DND-41 (cell line): ENCODE measurements at regions not wholly inside any gene's neighbourhood (a gene's known extent, or its start where the extent isn't known, plus 50 kb on each side); places are given as distances from the start of the nearest gene placed in this dataset.

ENCODE experiments used
- ATAC-seq: fragments of 200-7000 bp; cut with Tn5 transposase; 3 replicates; pipeline ENCODE4 v1.9.1; 2021; ENCODE audit warnings: low read depth; ENCODE audit not compliant: insufficient read depth
- DNase-seq: peaks from one replicate; pipeline ENCODE4 v3.0.0-alpha.2; 2020
- H2AFZ ChIP-seq: 2 replicates; pipeline ENCODE4 v1.6.0; 2012; ENCODE audit warnings: low read depth, low read length
- H3K27ac ChIP-seq: 2 replicates; pipeline ENCODE4 v1.5.1; 2012; ENCODE audit warnings: low read length, inconsistent platforms
- H3K27me3 ChIP-seq: fragments of 200-600 bp; sonication (generic); 2 replicates; pipeline ENCODE4 v1.6.0; 2012; ENCODE audit warnings: low read length, mild to moderate bottlenecking, inconsistent platforms; ENCODE audit not compliant: insufficient read depth, poor library complexity
- H3K36me3 ChIP-seq: 2 replicates; pipeline ENCODE4 v1.5.1; 2012; ENCODE audit warnings: low read length, inconsistent platforms; ENCODE audit not compliant: insufficient read depth
- H3K4me1 ChIP-seq: 2 replicates; pipeline ENCODE4 v1.5.1; 2012; ENCODE audit warnings: mild to moderate bottlenecking, low read length; ENCODE audit not compliant: insufficient read depth
- H3K4me2 ChIP-seq: 2 replicates; pipeline ENCODE4 v1.6.0; 2012; ENCODE audit warnings: mild to moderate bottlenecking, moderate library complexity, low read length, inconsistent platforms; ENCODE audit not compliant: insufficient read depth
- H3K4me3 ChIP-seq, 2 experiments: fragments of 200-600 bp in 1 of 2; shearing (Covaris generic) in 1 of 2; 2 replicates each; pipeline ENCODE4 v1.5.1; 2012 to 2016; ENCODE audit warnings: inconsistent platforms in 2 of 2, low read length in 2 of 2, mild to moderate bottlenecking in 2 of 2, low read depth in 1 of 2, moderate library complexity in 1 of 2
- H3K79me2 ChIP-seq: 2 replicates; pipeline ENCODE4 v1.6.0; 2012; ENCODE audit warnings: low read length, inconsistent platforms; ENCODE audit not compliant: insufficient read depth
- H3K9ac ChIP-seq: 2 replicates; pipeline ENCODE4 v1.6.0; 2012; ENCODE audit warnings: low read depth, mild to moderate bottlenecking, inconsistent platforms, low read length, moderate library complexity
- H3K9me3 ChIP-seq: 2 replicates; pipeline ENCODE4 v1.5.1; 2012; ENCODE audit warnings: low read length, moderate library complexity, mild to moderate bottlenecking, inconsistent platforms; ENCODE audit not compliant: insufficient read depth, severe bottlenecking
- H4K20me1 ChIP-seq: 2 replicates; pipeline ENCODE4 v1.6.0; 2012; ENCODE audit warnings: low read length; ENCODE audit not compliant: insufficient read depth
- EZH2 ChIP-seq: IDR thresholded peaks from 3 replicates; pipeline ENCODE4 v1.6.1; 2012; ENCODE audit warnings: borderline replicate concordance, low read depth, mild to moderate bottlenecking, moderate library complexity, low read length, inconsistent platforms; ENCODE audit not compliant: severe bottlenecking
- TF ChIP-seq, protein P1 (sequence below): IDR thresholded peaks from 2 replicates; pipeline ENCODE4 v1.5.1; 2012; ENCODE audit warnings: borderline replicate concordance, low read length, moderate library complexity, mild to moderate bottlenecking; ENCODE audit not compliant: poor library complexity, severe bottlenecking; ENCODE audit errors: extremely low read depth

GRCh38 chr13:73189362-73189761, 130.6 kb downstream of the KLF5 start:
- Histone ChIP-seq H3K79me2 (no peaks in the 10 kb centered on the region), H4K20me1 (no peaks in the 10 kb centered on the region), H3K36me3 (no peaks in the 10 kb centered on the region), H2AFZ (no peak overlapping the region), H3K9ac (no peak overlapping the region), H3K4me3 (no peak overlapping the region), H3K27ac (no peak overlapping the region), H3K9me3 (no peaks in the 10 kb centered on the region), H3K27me3 (no peaks in the 10 kb centered on the region), H3K4me1 (no peaks in the 10 kb centered on the region; the same call in 1 of the 2 replicates), H3K4me2 (no peak overlapping the region)
- DNase-seq (no peak), ATAC-seq (no peak)
- TF ChIP-seq, protein P1, sequence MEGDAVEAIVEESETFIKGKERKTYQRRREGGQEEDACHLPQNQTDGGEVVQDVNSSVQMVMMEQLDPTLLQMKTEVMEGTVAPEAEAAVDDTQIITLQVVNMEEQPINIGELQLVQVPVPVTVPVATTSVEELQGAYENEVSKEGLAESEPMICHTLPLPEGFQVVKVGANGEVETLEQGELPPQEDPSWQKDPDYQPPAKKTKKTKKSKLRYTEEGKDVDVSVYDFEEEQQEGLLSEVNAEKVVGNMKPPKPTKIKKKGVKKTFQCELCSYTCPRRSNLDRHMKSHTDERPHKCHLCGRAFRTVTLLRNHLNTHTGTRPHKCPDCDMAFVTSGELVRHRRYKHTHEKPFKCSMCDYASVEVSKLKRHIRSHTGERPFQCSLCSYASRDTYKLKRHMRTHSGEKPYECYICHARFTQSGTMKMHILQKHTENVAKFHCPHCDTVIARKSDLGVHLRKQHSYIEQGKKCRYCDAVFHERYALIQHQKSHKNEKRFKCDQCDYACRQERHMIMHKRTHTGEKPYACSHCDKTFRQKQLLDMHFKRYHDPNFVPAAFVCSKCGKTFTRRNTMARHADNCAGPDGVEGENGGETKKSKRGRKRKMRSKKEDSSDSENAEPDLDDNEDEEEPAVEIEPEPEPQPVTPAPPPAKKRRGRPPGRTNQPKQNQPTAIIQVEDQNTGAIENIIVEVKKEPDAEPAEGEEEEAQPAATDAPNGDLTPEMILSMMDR, result no peak
- no peak for TF ChIP-seq EZH2

GRCh38 chr13:73187106-73187505, 128.3 kb downstream of the KLF5 start:
- Histone ChIP-seq H3K4me2 (no peak overlapping the region), H3K79me2 (no peaks in the 10 kb centered on the region), H3K9me3 (no peaks in the 10 kb centered on the region), H3K4me1 (no peaks in the 10 kb centered on the region; the same call in 1 of the 2 replicates), H3K36me3 (no peaks in the 10 kb centered on the region), H3K4me3 (no peak overlapping the region), H3K27ac (no peak overlapping the region), H2AFZ (no peak overlapping the region), H4K20me1 (no peaks in the 10 kb centered on the region), H3K27me3 (no peaks in the 10 kb centered on the region), H3K9ac (no peak overlapping the region)
- DNase-seq, result no peak
- no peak for ATAC-seq
- TF ChIP-seq, protein P1, result no peak
- TF ChIP-seq EZH2, result no peak

GRCh38 chr13:73179650-73180274, 121.0 kb downstream of the KLF5 start:
- H3K4me2 ChIP-seq, result no peak overlapping the region
- no peak overlapping the region for H2AFZ ChIP-seq
- H3K9me3 ChIP-seq, result no peaks in the 10 kb centered on the region
- H4K20me1 ChIP-seq, result no peaks in the 10 kb centered on the region
- H3K4me3 ChIP-seq, result no peak overlapping the region
- H3K36me3 ChIP-seq, result no peaks in the 10 kb centered on the region
- H3K79me2 ChIP-seq, result no peaks in the 10 kb centered on the region
- H3K9ac ChIP-seq, result no peak overlapping the region
- H3K27me3 ChIP-seq, result no peaks in the 10 kb centered on the region
- no peak for ATAC-seq
- H3K27ac ChIP-seq, result no peak overlapping the region
- TF ChIP-seq, protein P1, result no peak
- no peak for TF ChIP-seq EZH2
- no peaks in the 10 kb centered on the region for H3K4me1 ChIP-seq
- no peak for DNase-seq
